ENCODE measurements at regions not wholly inside any gene's neighbourhood (a gene's known extent, or its start where the extent isn't known, plus 50 kb on each side); places are given as distances from the start of the nearest gene placed in this dataset.
"Not testable (repeated sequence)": the region's sequence is repeated elsewhere in the genome, so short reads cannot be mapped to it uniquely, and the experiment has no call there.

- no peak for DNase-seq (ENCODE audit: low spot score)
Observed at GRCh38 chr4:124420166-124420695, 292.3 kb downstream of the ANKRD50 start.

- no peak for DNase-seq (ENCODE audit: low spot score)
Observed at GRCh38 chr4:124423160-124423559, 289.4 kb downstream of the ANKRD50 start.

DNA sequence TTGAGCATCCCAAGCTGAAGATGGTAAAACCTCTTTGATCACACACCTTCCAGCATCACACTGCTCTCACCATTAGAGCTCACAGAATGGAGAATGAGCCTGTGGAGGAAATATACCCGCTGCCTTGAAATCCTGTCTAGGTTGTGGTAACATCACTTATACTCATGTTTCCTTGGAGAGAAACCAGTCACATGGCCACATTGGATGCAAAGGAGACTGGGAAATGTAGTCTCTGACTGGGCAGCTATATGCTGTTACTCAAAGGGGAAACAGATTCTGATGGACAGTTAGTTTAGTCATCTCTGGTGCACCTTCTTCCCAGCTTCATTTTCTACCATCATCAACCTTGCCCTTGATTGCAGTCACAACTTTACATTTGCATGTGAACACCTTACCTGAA, 286.3 kb downstream of the ANKRD50 start:
- DNase-seq (ENCODE audit: low spot score) = no peak

- DNase-seq (ENCODE audit: low spot score) = no peak
Observed at GRCh38 chr4:124427095-124427767, 285.3 kb downstream of the ANKRD50 start.

GRCh38 chr4:124428648-124429047, 283.9 kb downstream of the ANKRD50 start:
- no peak for DNase-seq (ENCODE audit: low spot score)

- no peak for DNase-seq (ENCODE audit: low spot score)
Observed at GRCh38 chr4:124429746-124430250, 282.7 kb downstream of the ANKRD50 start.

DNA sequence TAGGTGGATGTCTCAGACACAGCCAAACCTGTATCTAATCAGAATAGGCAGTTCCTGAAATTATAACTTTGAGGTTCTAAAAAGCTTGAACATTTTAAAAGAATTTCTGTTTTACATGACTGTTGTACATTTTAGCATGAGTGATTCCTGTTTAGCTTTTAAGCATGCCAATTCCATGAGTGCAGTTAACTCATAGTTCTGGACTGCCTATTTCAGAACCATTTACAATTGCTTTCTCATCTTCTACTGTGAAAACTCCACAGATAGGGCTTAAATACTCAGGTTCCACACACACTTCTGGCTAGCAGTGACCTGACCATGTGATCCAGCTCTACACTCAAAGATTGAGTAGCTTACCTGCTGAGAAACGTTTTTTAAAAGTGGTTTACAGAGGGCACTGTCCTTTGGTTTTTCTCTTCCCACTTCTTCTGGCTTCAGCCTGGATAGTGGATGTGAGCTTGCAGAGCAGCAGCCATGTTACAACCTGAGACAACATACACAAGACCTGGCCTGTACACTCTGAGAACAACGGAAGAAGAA, 280.8 kb downstream of the ANKRD50 start:
- DNase-seq (ENCODE audit: low spot score) = no peak

DNA sequence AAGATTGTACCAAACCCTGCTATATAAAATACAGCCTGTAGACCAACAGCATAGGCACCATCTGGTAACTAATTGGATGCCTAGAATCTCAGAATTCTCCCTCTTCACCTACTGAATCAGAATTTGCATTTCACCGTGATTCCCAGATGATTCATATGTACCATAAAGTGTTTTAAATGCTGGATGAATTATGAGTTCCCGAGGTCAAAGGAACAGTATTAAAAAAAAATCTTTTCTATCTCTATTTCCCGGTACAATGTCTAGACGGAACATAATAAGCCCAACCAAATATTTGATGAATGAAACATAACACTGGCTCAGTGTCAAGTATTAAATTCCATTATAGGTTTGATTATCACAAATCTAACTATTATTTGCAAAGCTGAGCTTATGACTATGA, 280.0 kb downstream of the ANKRD50 start:
- peak; percentile 21 for DNase-seq (ENCODE audit: low spot score)

- DNase-seq (ENCODE audit: low spot score) = no peak
Observed at GRCh38 chr4:124433044-124433443, 279.5 kb downstream of the ANKRD50 start.

DNA sequence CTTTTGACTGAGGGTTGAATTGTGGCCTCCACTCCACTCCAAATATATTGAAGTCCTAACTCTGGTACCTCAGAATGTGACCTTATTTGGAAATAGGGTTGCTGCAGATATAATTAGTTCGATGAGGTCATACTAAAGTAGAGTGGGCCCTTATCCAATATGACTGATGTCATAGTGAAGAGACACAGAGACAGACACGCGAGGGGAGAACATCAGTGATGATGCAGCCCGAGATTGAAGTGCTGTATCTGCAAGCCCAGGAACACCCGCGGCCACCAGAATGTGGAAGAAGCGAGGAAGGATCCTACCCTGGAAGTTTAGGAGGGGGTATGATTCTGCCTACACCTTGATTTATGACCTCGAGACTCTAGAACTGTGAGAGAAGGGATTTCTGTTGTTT, 279.0 kb downstream of the ANKRD50 start:
- no peak for DNase-seq (ENCODE audit: low spot score)

DNA sequence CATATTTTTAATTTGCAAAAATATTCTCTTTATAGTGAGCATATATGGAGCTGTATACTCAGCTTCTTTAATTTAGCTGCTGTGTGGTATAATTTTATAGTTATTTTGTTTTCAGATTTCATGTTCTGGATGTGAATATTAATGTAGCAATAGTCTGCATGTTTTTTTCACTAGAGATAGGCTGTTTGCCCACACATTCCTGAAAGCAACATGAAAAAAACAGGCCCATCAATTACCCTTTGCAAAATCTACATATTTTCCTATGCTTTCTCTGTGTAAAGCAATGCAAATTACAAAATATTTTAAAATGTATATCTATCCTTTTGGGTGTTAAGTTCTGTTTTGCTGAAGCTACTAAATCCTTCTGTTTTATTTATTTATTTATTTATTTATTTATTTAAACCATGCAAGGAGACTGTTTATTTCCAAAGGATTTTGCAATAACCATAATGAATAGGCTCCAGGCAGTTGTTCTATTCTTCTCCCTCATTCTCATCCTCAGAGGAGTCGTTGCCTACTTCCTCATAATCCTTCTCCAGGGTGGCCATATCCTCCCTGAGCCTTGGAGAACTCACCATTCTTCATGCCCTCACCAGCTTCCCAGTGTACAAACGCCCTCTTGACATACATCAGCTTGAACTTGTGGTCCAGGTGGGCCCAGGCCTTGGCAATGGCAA, 277.1 kb downstream of the ANKRD50 start:
- DNase-seq (ENCODE audit: low spot score) = peak; percentile 54

DNA sequence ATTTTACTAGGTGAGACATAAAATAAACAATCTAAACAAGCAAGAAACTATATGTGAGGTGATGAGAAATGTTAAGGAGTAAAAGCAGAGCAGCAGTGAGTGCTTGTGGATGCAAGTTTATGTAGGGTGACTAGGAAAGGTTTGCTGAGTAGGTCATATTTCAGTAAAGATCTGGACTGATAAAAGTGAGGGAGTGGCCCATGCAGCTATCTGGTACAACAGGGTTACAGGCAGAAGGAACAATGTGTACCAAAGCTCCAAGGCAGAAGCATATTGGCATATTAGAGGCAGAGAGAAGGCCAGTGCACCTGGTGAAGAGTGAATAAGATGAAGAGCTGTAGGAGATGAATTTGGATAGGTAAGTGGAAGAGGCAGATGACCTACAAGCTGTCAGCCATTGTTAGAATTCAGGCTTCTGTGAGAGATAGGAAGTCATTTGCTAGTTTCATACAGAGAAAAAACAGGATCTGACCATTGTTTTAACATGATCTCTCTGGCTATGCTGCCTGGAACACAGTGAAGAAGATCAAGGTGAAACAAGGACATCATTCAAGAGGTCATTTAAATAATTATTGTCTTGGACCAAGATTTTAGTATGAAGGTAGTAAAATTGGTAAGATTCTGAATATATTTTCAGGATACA, 274.6 kb downstream of the ANKRD50 start:
- peak; percentile 24 for DNase-seq (ENCODE audit: low spot score)

DNA sequence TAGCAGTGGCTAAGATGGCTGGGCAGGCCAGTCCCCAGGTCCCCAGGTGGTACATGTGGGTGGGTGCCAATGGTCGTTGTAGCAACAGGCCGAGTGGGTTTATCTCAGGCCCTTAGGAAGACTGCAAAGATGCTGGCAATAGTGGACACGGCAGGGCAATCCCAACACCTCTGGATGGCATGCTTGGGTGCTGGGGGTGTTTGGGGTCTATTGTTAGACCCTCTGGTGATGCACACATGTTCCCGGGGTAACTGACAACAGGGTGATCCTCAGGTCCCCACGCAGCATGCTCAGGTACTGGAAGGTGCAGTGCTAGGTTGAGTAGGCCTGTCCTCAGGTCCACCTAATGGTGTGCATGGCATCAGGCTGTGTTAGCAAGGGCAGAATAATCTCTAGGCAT, 267.5 kb downstream of the ANKRD50 start:
- no peak for DNase-seq (ENCODE audit: low spot score)

DNA sequence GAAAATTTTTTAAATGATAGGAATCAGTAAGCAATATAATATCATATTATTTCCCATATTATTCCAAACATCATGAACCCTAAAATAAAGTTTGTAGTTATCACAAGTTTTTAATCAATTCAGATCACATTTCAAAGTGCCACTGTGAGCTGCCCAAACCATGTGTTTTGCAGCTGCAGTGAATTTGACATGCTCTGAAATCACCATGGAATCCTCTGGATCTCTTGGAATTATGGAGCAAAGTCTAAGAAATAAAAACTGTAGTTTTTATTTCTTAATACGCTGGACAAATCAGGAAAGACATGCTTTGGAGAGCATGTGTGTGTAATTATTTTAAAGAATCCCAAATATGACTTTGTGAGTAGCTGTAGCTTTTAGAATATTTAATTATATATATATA, 262.7 kb downstream of the ANKRD50 start:
- DNase-seq (ENCODE audit: low spot score) = peak; percentile 64

DNA sequence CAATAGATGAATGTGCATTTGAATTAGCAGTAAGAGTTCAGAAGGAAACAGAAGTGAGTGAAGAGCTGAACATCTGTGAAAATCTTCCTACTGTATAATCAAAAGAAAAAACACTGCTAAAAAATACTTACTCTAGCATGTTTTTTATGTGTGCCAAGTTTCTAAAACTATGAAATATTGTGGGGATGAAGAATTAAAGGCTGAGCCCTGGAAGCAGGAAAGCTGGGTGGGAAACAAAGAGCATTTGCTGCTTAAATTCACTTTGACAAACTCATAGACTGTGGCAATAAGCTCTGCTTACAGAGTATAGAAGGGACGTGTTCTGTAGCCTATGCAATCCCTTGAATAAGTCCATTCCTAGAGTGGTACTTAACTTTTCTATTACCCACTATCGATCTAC, 261.7 kb downstream of the ANKRD50 start:
- peak; percentile 73 for DNase-seq (ENCODE audit: low spot score)

- DNase-seq (ENCODE audit: low spot score) = no peak
Observed at GRCh38 chr4:124454772-124455270, 257.7 kb downstream of the ANKRD50 start.

GRCh38 chr4:124455671-124456070, 256.9 kb downstream of the ANKRD50 start:
- DNase-seq (ENCODE audit: low spot score) = no peak

GRCh38 chr4:124459196-124459940, 253.2 kb downstream of the ANKRD50 start:
- DNase-seq (ENCODE audit: low spot score) = no peak

- DNase-seq (ENCODE audit: low spot score) = no peak
Observed at GRCh38 chr4:124459941-124460310, 252.6 kb downstream of the ANKRD50 start.

DNA sequence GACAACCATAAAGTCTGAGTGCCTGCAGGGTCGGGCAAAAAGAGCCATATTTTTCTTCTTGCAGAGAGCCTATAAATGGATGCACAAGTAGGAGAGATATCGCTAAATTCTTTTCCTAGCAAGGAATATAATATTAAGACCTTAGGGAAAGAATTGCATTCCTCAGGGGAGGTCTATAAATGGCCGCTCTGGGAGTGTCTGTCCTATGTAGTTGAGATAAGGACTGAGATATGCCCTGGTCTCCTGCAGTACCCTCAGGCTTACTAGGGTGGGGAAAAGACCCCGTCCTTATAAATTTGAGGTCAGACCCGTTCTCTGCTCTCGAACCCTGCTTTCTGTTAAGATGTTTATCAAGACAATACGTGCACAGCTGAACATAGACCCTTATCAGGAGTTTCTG, 250.9 kb downstream of the ANKRD50 start:
- DNase-seq (ENCODE audit: low spot score) = not testable (repeated sequence)

Data from umbilical cord (tissue), 1 donor.